HG03139 (cell line): ENCODE measurements at regions not wholly inside any gene's neighbourhood (a gene's known extent, or its start where the extent isn't known, plus 50 kb on each side); places are given as distances from the start of the nearest gene placed in this dataset.
"Not testable (repeated sequence)": the region's sequence is repeated elsewhere in the genome, so short reads cannot be mapped to it uniquely, and the experiment has no call there.

Experiments used
- ATAC-seq: cut with Tn5 transposase; IDR thresholded peaks from one replicate; pipeline ENCODE4 v1.9.1; 2021; ENCODE audit not compliant: unreplicated experiment

DNA sequence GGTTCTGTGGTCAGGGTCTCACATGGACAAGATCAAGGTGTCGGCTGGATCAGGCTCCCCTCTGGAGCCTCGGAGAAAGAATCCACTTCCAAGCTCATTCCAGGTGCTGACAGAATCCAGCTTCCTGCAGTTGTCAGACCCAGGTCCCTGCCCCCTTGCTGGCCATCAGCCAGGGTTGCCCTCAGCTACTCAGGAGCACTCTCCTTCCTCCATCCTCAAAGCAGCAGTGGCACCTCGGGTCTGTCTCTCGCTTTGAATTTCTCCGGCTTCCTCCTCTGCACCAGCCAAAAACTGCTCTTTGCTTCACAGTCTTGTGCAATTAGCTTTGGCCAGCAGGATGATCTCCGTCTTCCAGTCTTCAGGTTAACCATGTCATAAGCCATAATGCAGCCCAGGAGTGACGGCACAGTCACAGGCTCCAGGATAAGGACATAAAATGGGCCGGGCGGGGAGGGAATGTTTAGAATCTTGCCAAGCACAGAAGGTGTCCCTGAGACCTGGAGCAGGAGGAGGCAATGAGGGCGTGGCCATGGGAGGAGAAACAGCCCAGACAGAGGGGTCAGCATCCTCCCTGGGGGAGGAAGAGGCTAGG is 79.4 kb upstream of the SLC25A33 start:
- no peak for ATAC-seq

GRCh38 chr1:9465640-9466039 is 73.6 kb upstream of the SLC25A33 start:
- no peak for ATAC-seq

- ATAC-seq: no peak
Observed at GRCh38 chr1:9466780-9467758, 72.2 kb upstream of the SLC25A33 start.

DNA sequence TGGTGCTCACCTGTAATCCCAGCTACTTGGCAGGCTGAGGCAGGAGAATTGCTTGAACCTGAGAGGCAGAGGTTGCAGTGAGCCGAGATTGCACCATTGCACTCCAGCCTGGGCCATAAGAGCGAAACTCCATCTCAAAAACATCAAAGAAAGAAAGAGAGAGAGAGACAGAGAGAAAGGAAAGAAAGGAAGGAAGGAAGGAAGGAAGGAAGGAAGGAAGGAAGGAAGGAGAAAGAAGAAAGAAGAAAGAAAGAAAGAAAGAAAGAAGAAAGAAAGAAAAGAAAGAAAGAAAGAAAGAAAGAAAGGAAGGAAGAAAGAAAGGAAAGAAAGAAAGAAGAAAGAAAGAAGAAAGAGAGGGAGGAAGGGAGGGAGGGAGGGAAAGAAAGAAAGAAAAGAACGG is 69.4 kb upstream of the SLC25A33 start:
- not testable (repeated sequence) for ATAC-seq

DNA sequence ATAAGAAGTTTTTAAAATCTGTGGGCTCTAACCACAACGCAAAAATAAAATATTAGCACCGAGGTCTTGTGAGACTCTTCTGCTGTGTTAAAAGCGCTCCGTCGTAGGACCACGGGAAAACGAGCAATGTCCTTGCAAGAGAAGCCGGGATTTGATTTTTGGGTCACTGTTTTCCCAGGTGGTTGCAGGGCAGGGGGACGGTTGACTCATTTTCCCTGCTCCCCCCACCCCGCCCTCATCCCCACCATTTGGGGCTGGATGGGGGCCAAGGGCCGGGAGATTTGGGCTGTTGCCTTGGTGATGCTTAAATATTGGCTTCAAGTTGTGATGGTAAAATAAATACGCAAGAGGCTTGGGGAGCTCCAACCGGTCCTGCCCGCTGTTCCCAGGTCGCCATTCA is 67.6 kb upstream of the SLC25A33 start:
- ATAC-seq: no peak

DNA sequence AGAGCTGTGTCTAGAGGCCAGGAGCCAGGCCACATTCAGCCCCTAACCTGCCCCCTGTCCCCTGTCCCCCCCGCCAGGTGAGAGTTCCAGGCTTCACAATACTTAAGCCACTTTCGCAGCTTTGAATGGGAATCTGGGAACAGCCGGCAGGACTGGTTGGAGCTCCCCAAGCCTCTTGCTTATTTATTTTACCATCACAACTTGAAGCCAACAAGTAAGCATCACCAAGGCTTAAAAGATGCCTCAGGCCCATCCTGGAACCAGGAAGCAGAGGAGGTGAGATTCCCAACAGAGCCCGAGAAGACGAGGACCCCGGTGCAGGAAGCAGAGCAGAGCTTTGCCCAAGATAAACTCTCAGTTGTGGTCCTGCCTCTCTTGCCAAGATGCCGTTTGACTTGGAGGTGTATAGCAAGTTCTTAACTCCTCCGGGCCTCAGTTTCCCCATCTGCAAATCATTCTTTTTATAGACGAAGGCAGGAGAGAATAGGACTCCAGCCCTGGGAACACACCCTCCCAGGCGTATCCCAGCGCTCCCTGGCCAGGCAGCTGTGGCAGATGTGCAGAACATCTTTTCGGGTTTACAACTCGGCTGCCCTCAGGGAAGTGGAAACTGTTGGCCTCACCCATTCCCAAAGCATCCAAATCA is 66.8 kb upstream of the SLC25A33 start:
- no peak for ATAC-seq

DNA sequence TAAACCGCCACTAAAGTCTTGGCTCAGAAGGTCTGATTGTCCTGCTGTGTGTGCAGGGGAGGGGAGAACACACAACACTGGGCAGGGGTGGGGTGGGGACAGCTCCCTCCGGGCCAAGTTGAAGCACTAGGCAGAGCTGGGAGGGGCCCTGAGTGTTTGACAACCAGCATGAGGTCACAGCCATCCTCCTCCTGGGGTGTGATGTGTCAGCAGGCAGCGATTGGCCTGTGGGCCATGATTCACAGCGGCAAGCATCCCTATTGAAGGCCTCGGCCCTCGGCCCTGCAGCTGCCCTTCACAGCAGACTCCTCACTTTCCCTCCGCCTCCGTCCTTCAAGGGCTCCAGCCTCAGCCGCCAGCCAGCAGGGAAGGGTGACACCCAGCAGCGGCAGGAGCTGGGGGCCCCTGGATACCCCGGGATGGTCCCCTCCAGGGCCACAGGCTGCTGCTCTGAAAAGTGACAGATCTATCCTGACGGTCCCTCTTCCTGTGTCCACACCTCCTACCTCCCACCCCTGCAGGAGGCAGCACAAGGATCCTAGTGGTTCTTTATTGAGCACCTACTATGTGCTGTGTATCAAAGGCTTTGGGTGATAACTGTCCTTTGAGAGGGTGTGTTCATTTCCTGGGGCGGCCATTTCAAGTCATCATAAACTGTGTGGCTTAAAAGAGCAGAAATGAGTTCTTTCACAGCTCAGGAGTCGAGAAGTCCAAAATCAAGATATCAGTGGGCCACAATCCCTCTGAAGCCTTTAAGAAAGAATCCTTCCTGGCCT is 66.0 kb upstream of the SLC25A33 start:
- ATAC-seq: no peak

GRCh38 chr1:9475061-9475627 is 64.1 kb upstream of the SLC25A33 start:
- ATAC-seq: no peak

GRCh38 chr1:9476790-9477463 is 62.3 kb upstream of the SLC25A33 start:
- no peak for ATAC-seq

DNA sequence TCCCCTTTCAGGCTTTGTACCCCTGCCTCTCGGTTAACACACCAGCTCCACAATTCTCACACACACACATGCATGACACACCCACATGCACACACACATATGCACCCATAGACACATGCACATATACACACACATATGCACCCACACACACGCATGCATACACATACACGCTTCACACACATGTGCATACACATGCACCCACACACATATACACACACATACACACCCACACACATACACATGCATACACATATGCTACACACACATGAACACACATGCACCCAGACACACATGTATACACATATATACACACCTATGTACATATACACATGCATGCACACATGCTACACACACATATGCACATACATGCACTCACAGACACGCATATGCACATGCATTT is 61.7 kb upstream of the SLC25A33 start:
- ATAC-seq: no peak

DNA sequence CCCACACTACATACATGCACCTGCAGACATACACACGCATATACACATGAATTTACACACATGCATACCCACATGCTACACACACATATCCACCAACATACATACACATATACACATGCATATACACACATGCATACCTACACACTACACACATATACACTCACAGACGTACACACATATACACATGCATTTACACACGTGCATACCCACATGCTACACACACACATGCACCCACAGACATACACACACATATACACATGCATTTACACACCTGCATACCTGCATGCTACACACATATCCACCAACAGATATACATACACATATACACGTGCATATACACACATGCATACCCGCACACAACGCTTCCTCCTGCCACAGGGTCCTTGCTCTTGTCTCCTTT is 61.2 kb upstream of the SLC25A33 start:
- ATAC-seq: no peak

GRCh38 chr1:9481048-9481447 is 58.2 kb upstream of the SLC25A33 start:
- no peak for ATAC-seq

DNA sequence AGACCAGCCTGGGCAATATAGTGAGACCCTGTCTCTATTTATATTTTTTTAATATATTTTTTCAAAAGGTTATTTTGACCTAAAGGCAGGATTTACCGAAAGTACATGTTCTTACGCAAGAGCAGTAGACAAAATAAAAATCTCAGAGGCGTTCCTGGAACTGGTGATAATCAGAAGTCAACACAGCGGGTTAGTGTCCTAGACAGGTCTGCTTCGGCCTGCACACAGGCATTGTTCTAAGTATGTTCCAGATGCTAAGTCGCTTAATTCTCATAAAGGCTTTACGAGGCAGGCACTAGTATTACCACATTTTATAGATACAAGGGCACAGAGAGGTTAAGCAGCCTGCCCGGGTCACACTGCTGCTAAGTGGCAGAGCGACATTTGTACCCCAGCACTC is 56.9 kb upstream of the SLC25A33 start:
- ATAC-seq: no peak

DNA sequence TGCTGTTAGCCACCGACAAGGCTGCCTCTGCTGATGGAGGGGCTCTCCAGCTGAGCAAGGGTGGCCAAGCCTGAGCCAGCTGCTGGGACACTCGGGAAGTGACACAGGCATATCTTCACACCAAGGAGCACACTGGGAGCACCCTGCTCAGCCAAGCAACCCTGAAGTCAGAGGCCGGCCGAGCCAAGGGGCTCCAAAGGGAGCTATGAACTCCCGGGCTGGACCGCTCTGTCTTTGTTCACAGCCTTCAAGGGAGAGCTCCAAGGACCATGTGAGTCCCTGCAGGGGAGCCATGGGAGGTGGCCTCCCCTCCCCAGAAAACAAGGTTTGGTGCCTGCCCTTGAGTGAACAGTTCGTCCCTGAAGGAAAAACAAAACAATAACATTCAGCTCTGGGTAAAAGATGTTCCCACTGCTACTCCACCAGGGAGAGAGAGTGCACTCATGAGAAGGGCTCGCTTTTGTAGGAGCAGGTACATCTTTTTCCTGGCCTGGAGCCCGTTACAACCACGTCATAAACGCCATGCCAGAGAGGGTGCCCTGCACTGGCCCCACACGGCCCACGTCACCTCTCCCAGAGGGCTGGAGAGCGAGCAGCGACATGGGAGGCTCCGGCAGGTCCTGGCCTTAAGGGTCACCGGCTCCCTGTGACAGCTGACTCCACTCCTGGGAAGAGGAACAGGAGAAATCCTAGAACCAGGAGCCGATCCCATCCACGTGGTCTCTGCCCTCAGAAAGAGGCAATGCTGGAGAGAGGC is 56.3 kb upstream of the SLC25A33 start:
- ATAC-seq: no peak

GRCh38 chr1:9486466-9487140 is 52.7 kb upstream of the SLC25A33 start:
- no peak for ATAC-seq
